ENCODE measurements at regions not wholly inside any gene's neighbourhood (a gene's known extent, or its start where the extent isn't known, plus 50 kb on each side); places are given as distances from the start of the nearest gene placed in this dataset.

DNA sequence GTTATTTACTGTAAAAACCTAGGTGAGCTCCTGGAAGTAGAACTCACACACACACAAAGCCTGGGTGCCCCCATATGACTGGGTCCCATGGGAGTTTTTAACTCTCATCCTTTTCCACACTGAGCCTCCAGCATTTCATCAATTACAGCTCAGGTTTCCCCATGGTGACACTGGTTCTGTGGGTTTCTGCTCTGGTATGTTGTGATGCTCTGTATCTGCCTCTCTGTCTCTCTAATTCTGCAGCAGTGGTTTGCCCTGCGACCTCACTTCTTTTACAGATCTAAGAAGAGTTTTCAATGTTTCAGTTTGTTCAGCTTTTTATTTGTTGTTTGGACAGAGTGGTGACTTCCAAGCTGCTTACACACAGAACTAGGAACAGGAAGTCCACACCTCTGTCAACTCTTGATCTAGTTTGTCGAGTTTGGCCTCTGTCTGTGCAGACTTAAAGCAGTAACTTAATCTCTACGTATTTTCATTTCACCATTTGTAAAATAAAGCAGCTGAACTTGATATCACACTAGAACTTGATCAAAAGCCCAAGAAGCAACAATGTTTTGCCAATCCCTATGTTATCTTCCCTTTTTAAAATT is 554.3 kb downstream of the EPHA7 start (continued):
- TF ChIP-seq TBP (IDR thresholded peaks at IDR 0.05; ENCODE audit: low read depth, low read length): no peak
- no peak for TF ChIP-seq YY1 (IDR thresholded peaks at IDR 0.05; ENCODE audit: low read depth, low read length)
- TF ChIP-seq, protein P1, sequence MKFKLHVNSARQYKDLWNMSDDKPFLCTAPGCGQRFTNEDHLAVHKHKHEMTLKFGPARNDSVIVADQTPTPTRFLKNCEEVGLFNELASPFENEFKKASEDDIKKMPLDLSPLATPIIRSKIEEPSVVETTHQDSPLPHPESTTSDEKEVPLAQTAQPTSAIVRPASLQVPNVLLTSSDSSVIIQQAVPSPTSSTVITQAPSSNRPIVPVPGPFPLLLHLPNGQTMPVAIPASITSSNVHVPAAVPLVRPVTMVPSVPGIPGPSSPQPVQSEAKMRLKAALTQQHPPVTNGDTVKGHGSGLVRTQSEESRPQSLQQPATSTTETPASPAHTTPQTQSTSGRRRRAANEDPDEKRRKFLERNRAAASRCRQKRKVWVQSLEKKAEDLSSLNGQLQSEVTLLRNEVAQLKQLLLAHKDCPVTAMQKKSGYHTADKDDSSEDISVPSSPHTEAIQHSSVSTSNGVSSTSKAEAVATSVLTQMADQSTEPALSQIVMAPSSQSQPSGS (IDR thresholded peaks at IDR 0.05; ENCODE audit: low read length): no peak

Data from H1 (cell line).